ENCODE measurements at regions not wholly inside any gene's neighbourhood (a gene's known extent, or its start where the extent isn't known, plus 50 kb on each side); places are given as distances from the start of the nearest gene placed in this dataset.

GRCh38 chr1:102096162-102096561, 99.4 kb upstream of the OLFM3 start:
- H3K9ac ChIP-seq (replicated peaks in 1 of 4; ENCODE audit: extremely low read depth in 1 of 4, low read depth in 3 of 4, low read length in 3 of 4): no peak overlapping the region
- no peak for FAIRE-seq
- WGBS, 2 experiments (ENCODE audit: extremely low coverage in 1 of 2, insufficient coverage in 1 of 2, insufficient read length in 1 of 2, insufficient replicate concordance in 2 of 2, low coverage in 1 of 2, low lambda C conversion rate in 2 of 2, missing lambda C conversion rate in 1 of 2): 95% methylated on average over 1 of the region's 1 CpG; no CpG with 5 or more reads in 1 of the 2 experiments

More at GRCh38 chr1:102096162-102096561, 99.4 kb upstream of the OLFM3 start:
- no peak overlapping the region for H3K56ac ChIP-seq (replicated peaks; ENCODE audit: insufficient read length, low read depth, low read length)
- TF ChIP-seq MAX (IDR thresholded peaks at IDR 0.05): no peak
- TF ChIP-seq TBP (IDR thresholded peaks at IDR 0.05; ENCODE audit: low read depth, low read length): peak; percentile 96
- H4K8ac ChIP-seq (ENCODE audit: extremely low read depth, insufficient read depth, low read length): no peak overlapping the region
- H3K9me3 ChIP-seq (ENCODE audit: insufficient read depth in 2 of 2, low read depth in 1 of 2, low read length in 1 of 2): no peaks in the 10 kb centered on the region
- H2BK12ac ChIP-seq (ENCODE audit: low read depth, low read length): no peak overlapping the region
- no peaks in the 10 kb centered on the region for H3K36me3 ChIP-seq (ENCODE audit: control insufficient read depth in 2 of 4, insufficient read depth in 4 of 4, low read length in 3 of 4)
- H3K79me2 ChIP-seq (ENCODE audit: control insufficient read depth in 1 of 2, insufficient read depth in 2 of 2, low read length in 2 of 2): no peaks in the 10 kb centered on the region
- H2AK5ac ChIP-seq (ENCODE audit: low read depth, low read length): no peak overlapping the region
- H3K4me1 ChIP-seq (replicated peaks in 1 of 4; ENCODE audit: control insufficient read depth in 3 of 4, insufficient read depth in 4 of 4, low read length in 3 of 4): peaks cover 0 to 4% (median 1%) of the 10 kb centered on the region in 4 experiments; a peak in 3 of 7 replicates
- H3K14ac ChIP-seq (ENCODE audit: insufficient read length): no peak overlapping the region
- H3K23ac ChIP-seq (ENCODE audit: insufficient read length): no peak overlapping the region
- no peak overlapping the region for H2BK120ac ChIP-seq (replicated peaks; ENCODE audit: low read depth, low read length)
- H3K4me2 ChIP-seq (ENCODE audit: insufficient read depth in 1 of 2, low read depth in 2 of 2, low read length in 2 of 2): no peak overlapping the region
- no peaks in the 10 kb centered on the region for H4K20me1 ChIP-seq (replicated peaks in 1 of 2; ENCODE audit: control insufficient read depth in 1 of 2, insufficient read depth in 2 of 2, low read length in 2 of 2)
- H2BK15ac ChIP-seq (ENCODE audit: low read length): no peak overlapping the region
- H3K27me3 ChIP-seq (replicated peaks in 1 of 4; ENCODE audit: control insufficient read depth in 3 of 4, extremely low read depth in 1 of 4, insufficient read depth in 3 of 4, low read length in 3 of 4): peaks cover 0 to 1% (median 0%) of the 10 kb centered on the region in 4 experiments; a peak in 1 of 7 replicates
- no peak overlapping the region for H4K91ac ChIP-seq (replicated peaks; ENCODE audit: insufficient read length, low read length)
- no peak overlapping the region for H3K4ac ChIP-seq (replicated peaks; ENCODE audit: insufficient read length, low read depth, low read length)
- H3K79me1 ChIP-seq (ENCODE audit: low read depth, low read length): no peaks in the 10 kb centered on the region
- no peak overlapping the region for H4K5ac ChIP-seq (ENCODE audit: insufficient read length, low read depth, low read length)
- no peak overlapping the region for H2BK5ac ChIP-seq (ENCODE audit: low read depth, low read length)
- H3K23me2 ChIP-seq (ENCODE audit: low read depth, low read length): no peaks in the 10 kb centered on the region
- no peak overlapping the region for H2AFZ ChIP-seq (ENCODE audit: low read length)
- no peak for DNase-seq (ENCODE audit: low read depth in 1 of 2, low spot score in 2 of 2)
- ChIA-PET POLR2A (ENCODE audit: partially characterized antibody) (no interaction called here), CTCF (ENCODE audit: partially characterized antibody) (interaction anchor here (0.7 kb wide), 1 partner anchor 787 kb away, joined by 3 read pairs; no protein-coding TSS in a partner anchor)
- H3K18ac ChIP-seq (ENCODE audit: extremely low read depth, low read length): no peak overlapping the region
- H3K27ac ChIP-seq (ENCODE audit: low read depth, low read length): no peak overlapping the region
- H2BK20ac ChIP-seq (ENCODE audit: low read length): no peak overlapping the region
- no peak overlapping the region for H3K4me3 ChIP-seq (ENCODE audit: extremely low read depth in 1 of 4, insufficient read depth in 2 of 4, low read depth in 3 of 4, low read length in 4 of 4)

Measured in H1 (cell line).